ENCODE measurements at regions not wholly inside any gene's neighbourhood (a gene's known extent, or its start where the extent isn't known, plus 50 kb on each side); places are given as distances from the start of the nearest gene placed in this dataset.

GRCh38 chr1:228972576-228972975 lies 237.3 kb downstream of the RHOU start:
- Mint-ChIP-seq H3K27me3 (ENCODE audit: low read depth) (peaks cover 13% of the 10 kb centered on the region), H3K4me1 (peaks cover 24% of the 10 kb centered on the region), H3K27ac (ENCODE audit: unreplicated experiment) (no peak overlapping the region), H3K36me3 (ENCODE audit: low read depth) (no peaks in the 10 kb centered on the region), H3K9me3 (no peaks in the 10 kb centered on the region), H3K4me3 (no peak overlapping the region)
- TF ChIP-seq, protein P1, sequence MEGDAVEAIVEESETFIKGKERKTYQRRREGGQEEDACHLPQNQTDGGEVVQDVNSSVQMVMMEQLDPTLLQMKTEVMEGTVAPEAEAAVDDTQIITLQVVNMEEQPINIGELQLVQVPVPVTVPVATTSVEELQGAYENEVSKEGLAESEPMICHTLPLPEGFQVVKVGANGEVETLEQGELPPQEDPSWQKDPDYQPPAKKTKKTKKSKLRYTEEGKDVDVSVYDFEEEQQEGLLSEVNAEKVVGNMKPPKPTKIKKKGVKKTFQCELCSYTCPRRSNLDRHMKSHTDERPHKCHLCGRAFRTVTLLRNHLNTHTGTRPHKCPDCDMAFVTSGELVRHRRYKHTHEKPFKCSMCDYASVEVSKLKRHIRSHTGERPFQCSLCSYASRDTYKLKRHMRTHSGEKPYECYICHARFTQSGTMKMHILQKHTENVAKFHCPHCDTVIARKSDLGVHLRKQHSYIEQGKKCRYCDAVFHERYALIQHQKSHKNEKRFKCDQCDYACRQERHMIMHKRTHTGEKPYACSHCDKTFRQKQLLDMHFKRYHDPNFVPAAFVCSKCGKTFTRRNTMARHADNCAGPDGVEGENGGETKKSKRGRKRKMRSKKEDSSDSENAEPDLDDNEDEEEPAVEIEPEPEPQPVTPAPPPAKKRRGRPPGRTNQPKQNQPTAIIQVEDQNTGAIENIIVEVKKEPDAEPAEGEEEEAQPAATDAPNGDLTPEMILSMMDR (conservative IDR thresholded peaks at IDR 0.05): no peak
- DNase-seq (ENCODE audit: low read depth, low spot score): no peak

- DNase-seq (ENCODE audit: low read depth, low spot score): no peak
- TF ChIP-seq, protein P1 (conservative IDR thresholded peaks at IDR 0.05): no peak
- Mint-ChIP-seq H3K9me3 (no peaks in the 10 kb centered on the region), H3K27me3 (ENCODE audit: low read depth) (peaks cover 15% of the 10 kb centered on the region), H3K27ac (ENCODE audit: unreplicated experiment) (no peak overlapping the region), H3K36me3 (ENCODE audit: low read depth) (no peaks in the 10 kb centered on the region), H3K4me1 (peaks cover 23% of the 10 kb centered on the region), H3K4me3 (no peak overlapping the region)
These were observed 239.0 kb downstream of the RHOU start for GRCh38 chr1:228974273-228974672.

DNA sequence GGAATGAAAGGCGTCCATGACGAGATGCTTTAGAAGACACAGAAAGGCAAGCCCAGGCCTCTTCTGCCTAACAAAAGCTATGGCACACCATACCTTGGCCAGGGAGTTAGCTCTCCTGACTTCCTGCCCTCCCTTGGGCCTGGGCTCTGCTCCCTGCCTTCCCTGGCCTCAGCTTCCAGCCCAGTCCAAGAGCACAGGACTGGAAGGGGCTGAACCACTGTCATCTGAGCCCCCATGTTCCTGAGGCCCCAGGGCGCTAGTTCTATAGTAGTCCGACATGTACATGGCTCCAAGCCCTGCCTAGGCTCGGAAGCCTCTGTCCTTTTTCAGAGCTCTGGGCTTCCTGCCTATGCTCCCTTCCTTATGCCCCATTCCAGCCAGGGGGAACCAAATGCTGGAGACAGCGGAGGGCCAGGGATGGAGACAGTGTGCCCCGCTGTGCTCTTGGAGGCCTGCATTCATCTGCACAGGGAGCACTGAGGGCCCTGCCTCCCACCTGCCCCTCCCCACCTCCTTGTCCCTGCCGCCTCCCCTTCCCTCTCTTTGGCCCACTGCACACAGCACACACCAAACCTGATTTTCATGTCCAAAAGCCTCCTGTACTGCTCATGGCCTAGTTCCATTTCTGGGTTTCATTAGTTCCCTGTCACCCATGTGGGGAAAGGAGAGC lies 240.1 kb downstream of the RHOU start:
- no peaks in the 10 kb centered on the region for H3K9me3 Mint-ChIP-seq
- TF ChIP-seq, protein P1 (conservative IDR thresholded peaks at IDR 0.05): no peak

DNA sequence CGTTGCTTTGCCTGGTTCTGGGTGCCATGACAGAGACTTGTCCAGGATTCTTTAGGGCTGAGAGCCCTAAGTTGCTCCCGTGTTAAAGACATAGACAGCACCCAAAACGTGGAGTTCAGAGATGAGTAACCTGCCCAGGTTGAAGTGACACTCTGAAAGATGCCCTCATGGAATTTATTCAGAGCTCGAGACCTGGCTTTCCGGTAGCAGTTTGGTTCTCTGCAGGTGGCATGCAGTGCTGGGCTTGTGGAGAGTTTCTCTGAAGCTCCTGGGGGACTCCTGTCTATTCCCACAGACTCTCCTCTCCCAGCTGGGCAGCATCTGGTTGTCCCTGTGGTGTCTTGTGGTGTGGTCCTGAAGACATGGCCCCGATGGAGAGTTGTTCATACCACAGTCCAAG lies 241.0 kb downstream of the RHOU start:
- no peak overlapping the region for H3K4me3 Mint-ChIP-seq
- DNase-seq (ENCODE audit: low read depth, low spot score): no peak
- no peak overlapping the region for H3K27ac Mint-ChIP-seq (ENCODE audit: unreplicated experiment)
- no peaks in the 10 kb centered on the region for H3K9me3 Mint-ChIP-seq
- H3K36me3 Mint-ChIP-seq (ENCODE audit: low read depth): no peaks in the 10 kb centered on the region
- TF ChIP-seq, protein P1 (conservative IDR thresholded peaks at IDR 0.05): no peak
- H3K4me1 Mint-ChIP-seq: peaks cover 15% of the 10 kb centered on the region
- H3K27me3 Mint-ChIP-seq (ENCODE audit: low read depth): peaks cover 13% of the 10 kb centered on the region

More for the DNA sequence above, 240.1 kb downstream of the RHOU start:
- H3K36me3 Mint-ChIP-seq (ENCODE audit: low read depth): no peaks in the 10 kb centered on the region
- H3K4me1 Mint-ChIP-seq: peaks cover 16% of the 10 kb centered on the region
- DNase-seq (ENCODE audit: low read depth, low spot score): no peak
- no peak overlapping the region for H3K27ac Mint-ChIP-seq (ENCODE audit: unreplicated experiment)
- H3K4me3 Mint-ChIP-seq: no peak overlapping the region
- peaks cover 18% of the 10 kb centered on the region for H3K27me3 Mint-ChIP-seq (ENCODE audit: low read depth)

DNA sequence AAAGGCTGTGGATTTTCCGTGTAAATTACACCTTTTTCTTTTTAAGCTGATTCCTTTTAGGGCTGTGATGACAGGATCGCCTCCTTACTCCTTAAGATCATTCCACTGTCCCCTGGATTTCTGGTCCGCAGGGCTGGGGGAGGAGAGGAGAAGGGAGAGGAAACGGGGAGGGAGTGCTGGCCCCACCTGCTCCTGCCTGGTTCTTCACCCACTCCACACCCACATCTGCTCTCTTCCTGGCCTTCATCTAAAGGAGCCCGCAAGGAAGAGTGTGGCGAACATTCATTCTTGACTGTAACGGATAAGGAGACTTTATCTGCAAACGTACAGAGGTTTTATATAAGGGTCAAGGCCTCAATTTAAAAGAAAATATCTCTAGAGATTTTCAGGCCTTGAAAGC lies 242.0 kb downstream of the RHOU start:
- H3K27me3 Mint-ChIP-seq (ENCODE audit: low read depth): peaks cover 13% of the 10 kb centered on the region
- no peaks in the 10 kb centered on the region for H3K9me3 Mint-ChIP-seq
- H3K4me1 Mint-ChIP-seq: peaks cover 15% of the 10 kb centered on the region
- TF ChIP-seq, protein P1 (conservative IDR thresholded peaks at IDR 0.05): no peak
- no peak overlapping the region for H3K27ac Mint-ChIP-seq (ENCODE audit: unreplicated experiment)
- no peaks in the 10 kb centered on the region for H3K36me3 Mint-ChIP-seq (ENCODE audit: low read depth)
- no peak overlapping the region for H3K4me3 Mint-ChIP-seq
- DNase-seq (ENCODE audit: low read depth, low spot score): no peak

Measured in neural crest cell (in vitro differentiated cells).